Hepatocyte (in vitro differentiated cells): ENCODE measurements at regions not wholly inside any gene's neighbourhood (a gene's known extent, or its start where the extent isn't known, plus 50 kb on each side); places are given as distances from the start of the nearest gene placed in this dataset.

ENCODE experiments used
- DNase-seq: peaks from one replicate; pipeline ENCODE4 v3.0.0-alpha.2; 2016; ENCODE audit warnings: low spot score
- H2AFZ ChIP-seq: fragments of 200-600 bp; sonication (generic); 2 replicates; pipeline ENCODE4 v1.6.0; 2016; ENCODE audit warnings: antibody characterized with exemption, mild to moderate bottlenecking
- H3K27ac ChIP-seq: fragments of 200-600 bp; sonication (generic); 2 replicates; pipeline ENCODE4 v1.5.1; 2016; ENCODE audit warnings: mild to moderate bottlenecking
- H3K27me3 ChIP-seq: fragments of 200-600 bp; sonication (generic); 2 replicates; pipeline ENCODE4 v1.6.1; 2016
- H3K36me3 ChIP-seq: fragments of 200-600 bp; sonication (generic); replicated peaks from 2 replicates; pipeline ENCODE4 v1.5.1; 2016; ENCODE audit warnings: low read depth; ENCODE audit not compliant: insufficient read depth
- H3K4me1 ChIP-seq: fragments of 200-600 bp; sonication (generic); 2 replicates; pipeline ENCODE4 v1.5.1; 2016; ENCODE audit warnings: mild to moderate bottlenecking, moderate library complexity; ENCODE audit not compliant: insufficient read depth
- H3K4me2 ChIP-seq: fragments of 200-600 bp; sonication (generic); 2 replicates; pipeline ENCODE4 v1.6.0; 2016
- H3K4me3 ChIP-seq: fragments of 200-600 bp; sonication (generic); 2 replicates; pipeline ENCODE4 v1.5.1; 2016; ENCODE audit warnings: mild to moderate bottlenecking
- H3K79me2 ChIP-seq: fragments of 200-600 bp; sonication (generic); 2 replicates; pipeline ENCODE4 v1.6.0; 2017; ENCODE audit warnings: mild to moderate bottlenecking
- H3K9me2 ChIP-seq: fragments of 200-600 bp; sonication (generic); replicated peaks from 2 replicates; pipeline ENCODE4 v1.6.0; 2017; ENCODE audit warnings: mild to moderate bottlenecking; ENCODE audit not compliant: insufficient read depth
- H3K9me3 ChIP-seq: fragments of 200-600 bp; sonication (generic); 2 replicates; pipeline ENCODE4 v1.5.1; 2016; ENCODE audit warnings: low read depth, mild to moderate bottlenecking
- H4K20me1 ChIP-seq: fragments of 200-600 bp; sonication (generic); 2 replicates; pipeline ENCODE4 v1.6.0; 2016; ENCODE audit warnings: mild to moderate bottlenecking; ENCODE audit not compliant: insufficient read depth, poor library complexity, severe bottlenecking
- CTCF ChIP-seq: fragments of 200-600 bp; sonication (generic); IDR thresholded peaks from 2 replicates; pipeline ENCODE4 v1.5.1; 2016; ENCODE audit warnings: antibody characterized with exemption, mild to moderate bottlenecking; ENCODE audit not compliant: poor library complexity
- EZH2 ChIP-seq: fragments of 200-600 bp; sonication (generic); IDR thresholded peaks from 2 replicates; pipeline ENCODE4 v1.6.1; 2016; ENCODE audit warnings: antibody characterized with exemption, mild to moderate bottlenecking, borderline replicate concordance
- EZH2phosphoT487 ChIP-seq: fragments of 200-600 bp; sonication (generic); IDR thresholded peaks from one replicate; pipeline ENCODE4 v1.6.1; 2018; ENCODE audit warnings: antibody characterized with exemption, mild to moderate bottlenecking, low read depth, moderate library complexity; ENCODE audit not compliant: unreplicated experiment, severe bottlenecking
- WGBS: methylation state at CpG from one replicate; pipeline ENCODE4 v1.1.6; 2016; ENCODE audit warnings: low lambda C conversion rate; ENCODE audit errors: missing lambda C conversion rate; 5-methylcytosine and 5-hydroxymethylcytosine counted together

- no peak overlapping the region for H2AFZ ChIP-seq
- TF ChIP-seq EZH2: no peak
- TF ChIP-seq CTCF: no peak
- no peak for TF ChIP-seq EZH2phosphoT487
- H4K20me1 ChIP-seq: no peaks in the 10 kb centered on the region
- H3K36me3 ChIP-seq: no peaks in the 10 kb centered on the region
- no peak for DNase-seq
- 29% methylated on average over 1 of the region's 1 CpG for WGBS
- no peaks in the 10 kb centered on the region for H3K9me2 ChIP-seq
- H3K27me3 ChIP-seq: no peaks in the 10 kb centered on the region
- no peaks in the 10 kb centered on the region for H3K9me3 ChIP-seq
- peaks cover 4% of the 10 kb centered on the region for H3K4me1 ChIP-seq
- H3K4me2 ChIP-seq: peak overlapping the region; percentile 25
- H3K79me2 ChIP-seq: no peaks in the 10 kb centered on the region
- peak overlapping the region; percentile 38 for H3K27ac ChIP-seq
- H3K4me3 ChIP-seq: no peak overlapping the region
Observed at GRCh38 chr1:187862506-187862905, 1033.8 kb downstream of the PLA2G4A start.

DNA sequence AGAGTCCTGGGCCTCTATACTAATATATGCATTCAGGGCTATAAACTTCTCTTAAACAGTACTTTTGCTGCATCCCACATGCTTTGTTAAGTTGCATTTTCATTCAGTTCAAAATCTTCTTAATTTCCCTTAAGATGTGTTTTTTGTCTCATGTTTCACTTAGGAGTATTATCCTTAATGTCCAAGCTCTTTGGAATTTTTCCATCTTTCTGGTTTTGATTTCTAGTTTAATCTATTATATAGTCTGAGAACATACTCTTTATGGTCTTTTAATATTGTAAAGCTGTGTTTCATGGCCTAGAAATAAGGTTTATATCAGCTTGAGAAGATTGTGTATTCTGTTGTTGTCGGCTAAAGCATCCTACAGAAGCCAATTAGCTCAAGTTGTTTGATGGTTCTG, 1041.8 kb downstream of the PLA2G4A start:
- 58% methylated on average over 1 of the region's 1 CpG for WGBS
- H4K20me1 ChIP-seq: no peaks in the 10 kb centered on the region
- no peaks in the 10 kb centered on the region for H3K9me3 ChIP-seq
- no peak overlapping the region for H2AFZ ChIP-seq
- no peak for TF ChIP-seq EZH2
- TF ChIP-seq CTCF: no peak
- TF ChIP-seq EZH2phosphoT487: no peak
- no peaks in the 10 kb centered on the region for H3K9me2 ChIP-seq
- no peaks in the 10 kb centered on the region for H3K79me2 ChIP-seq
- no peaks in the 10 kb centered on the region for H3K36me3 ChIP-seq
- H3K4me1 ChIP-seq: peaks cover 10% of the 10 kb centered on the region
- H3K27me3 ChIP-seq: no peaks in the 10 kb centered on the region
- DNase-seq: no peak
- H3K27ac ChIP-seq: no peak overlapping the region
- H3K4me3 ChIP-seq: no peak overlapping the region
- peak overlapping the region; percentile 9 for H3K4me2 ChIP-seq

DNA sequence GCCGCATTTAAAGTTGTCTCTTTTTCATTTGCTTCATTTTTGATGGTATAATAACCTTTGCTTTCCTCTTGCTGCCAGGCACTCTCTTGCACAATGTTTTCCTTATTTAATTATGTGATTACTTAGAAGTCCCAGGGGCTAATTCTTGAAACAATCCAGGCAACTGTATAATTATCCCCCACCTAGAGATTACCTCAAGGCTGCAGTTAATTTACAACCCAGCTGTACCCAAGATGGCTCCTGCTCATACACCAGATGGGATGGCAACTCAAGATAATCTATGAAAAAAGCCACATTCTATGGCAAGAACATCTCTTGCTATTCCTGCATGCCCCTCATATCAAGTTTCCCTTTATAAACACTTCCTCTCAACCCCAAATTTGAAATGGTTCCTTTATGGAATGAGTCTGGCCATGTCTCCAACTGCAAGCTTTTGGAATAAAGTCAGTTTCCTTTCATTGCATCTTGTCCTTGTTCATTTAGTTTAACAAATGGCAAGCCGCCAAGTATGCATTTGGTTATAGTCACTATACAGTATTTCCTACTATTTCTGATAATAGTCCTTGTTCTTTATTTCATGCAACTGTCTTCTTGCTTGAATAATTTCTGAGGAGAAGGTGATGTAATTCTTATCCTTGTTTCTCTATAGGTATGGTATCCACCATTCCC, 1042.6 kb downstream of the PLA2G4A start:
- H3K9me3 ChIP-seq: no peaks in the 10 kb centered on the region
- no peak for DNase-seq
- H4K20me1 ChIP-seq: no peaks in the 10 kb centered on the region
- no peaks in the 10 kb centered on the region for H3K27me3 ChIP-seq
- peak overlapping the region; percentile 9 for H3K4me2 ChIP-seq
- no peaks in the 10 kb centered on the region for H3K79me2 ChIP-seq
- WGBS: 67% methylated on average over 2 of the region's 2 CpGs
- no peak for TF ChIP-seq EZH2
- no peak for TF ChIP-seq EZH2phosphoT487
- TF ChIP-seq CTCF: no peak
- no peak overlapping the region for H2AFZ ChIP-seq
- H3K4me3 ChIP-seq: no peak overlapping the region
- H3K9me2 ChIP-seq: no peaks in the 10 kb centered on the region
- no peak overlapping the region for H3K27ac ChIP-seq
- H3K36me3 ChIP-seq: no peaks in the 10 kb centered on the region
- peaks cover 10% of the 10 kb centered on the region for H3K4me1 ChIP-seq

DNA sequence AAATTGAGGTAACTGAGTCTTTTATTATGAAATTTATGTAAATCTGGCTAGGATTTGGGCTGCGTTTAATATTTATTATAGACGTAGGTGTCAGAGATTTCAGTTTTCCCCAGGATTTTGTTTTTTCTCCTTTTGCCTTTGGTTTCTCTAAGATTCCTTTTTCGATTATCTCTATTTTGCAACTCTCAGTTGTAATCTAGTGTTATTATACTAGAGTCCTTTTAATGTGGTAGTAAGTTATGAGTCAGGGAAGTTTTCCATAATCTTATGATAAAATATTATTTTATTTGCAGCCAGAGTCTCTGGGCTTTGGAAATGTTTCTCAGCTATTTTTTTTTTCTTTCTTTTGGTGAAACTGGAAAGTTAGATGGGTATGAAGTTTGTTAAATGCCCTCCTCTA, 1043.8 kb downstream of the PLA2G4A start:
- H3K4me1 ChIP-seq: peaks cover 10% of the 10 kb centered on the region
- no peak overlapping the region for H2AFZ ChIP-seq
- H3K9me2 ChIP-seq: no peaks in the 10 kb centered on the region
- H3K27ac ChIP-seq: no peak overlapping the region
- TF ChIP-seq CTCF: no peak
- no peak for TF ChIP-seq EZH2
- no peak for TF ChIP-seq EZH2phosphoT487
- no peaks in the 10 kb centered on the region for H3K27me3 ChIP-seq
- H3K9me3 ChIP-seq: no peaks in the 10 kb centered on the region
- no peak overlapping the region for H3K4me2 ChIP-seq
- no peak overlapping the region for H3K4me3 ChIP-seq
- 85% methylated on average over 3 of the region's 3 CpGs for WGBS
- no peaks in the 10 kb centered on the region for H3K79me2 ChIP-seq
- H4K20me1 ChIP-seq: no peaks in the 10 kb centered on the region
- H3K36me3 ChIP-seq: no peaks in the 10 kb centered on the region
- no peak for DNase-seq
